Calu3 (cell line): ENCODE measurements at regions not wholly inside any gene's neighbourhood (a gene's known extent, or its start where the extent isn't known, plus 50 kb on each side); places are given as distances from the start of the nearest gene placed in this dataset.

Source experiments
- BruUV-seq: library from RNA; stranded (reverse); fragments of 400-500 nt; replicated peaks from 2 replicates; lab custom pipeline; 2021; lab: Mats Ljungman, UMichigan
- CTCF ChIA-PET: fragments of 300-600 bp; sonication (Branson Sonifier 250); formaldehyde crosslinking; loops from one replicate; lab custom pipeline; 2022; ENCODE audit warnings: antibody characterized with exemption; lab: Charles Lee
- DNase-seq: peaks from one replicate; pipeline ENCODE4 v3.0.0; 2022
- H3K27ac Mint-ChIP-seq: one replicate; pipeline ENCODE4 v1.8.0; 2022; ENCODE audit warnings: mixed read lengths; ENCODE audit not compliant: unreplicated experiment
- H3K27me3 Mint-ChIP-seq: one replicate; pipeline ENCODE4 v1.8.0; 2022; ENCODE audit warnings: mixed read lengths; ENCODE audit not compliant: unreplicated experiment
- H3K36me3 Mint-ChIP-seq: one replicate; pipeline ENCODE4 v1.8.0; 2022; ENCODE audit warnings: mild to moderate bottlenecking, moderate library complexity, mixed read lengths; ENCODE audit not compliant: insufficient read depth, unreplicated experiment
- H3K4me1 Mint-ChIP-seq: one replicate; pipeline ENCODE4 v1.8.0; 2022; ENCODE audit warnings: mild to moderate bottlenecking, low read depth, mixed read lengths; ENCODE audit not compliant: unreplicated experiment
- H3K4me3 Mint-ChIP-seq: one replicate; pipeline ENCODE4 v1.8.0; 2022; ENCODE audit warnings: mild to moderate bottlenecking, low read depth, moderate library complexity, mixed read lengths; ENCODE audit not compliant: unreplicated experiment
- H3K9me3 Mint-ChIP-seq: one replicate; pipeline ENCODE4 v1.8.0; 2022; ENCODE audit warnings: low read depth, mixed read lengths; ENCODE audit not compliant: unreplicated experiment
- CTCF ChIP-seq: fragments of 200-600 bp; IDR thresholded peaks from one replicate; pipeline ENCODE4 v1.8.0; 2022; ENCODE audit warnings: antibody characterized with exemption; ENCODE audit not compliant: unreplicated experiment
- intact Hi-C: fragments of 100-400 bp; cut with micrococcal nuclease; formaldehyde crosslinking; loops from one replicate; pipeline ENCODE4 v1.10.0; 2022; ENCODE audit not compliant: unreplicated experiment

GRCh38 chr7:124443762-124444161 lies 321.8 kb downstream of the GPR37 start:
- H3K27ac Mint-ChIP-seq: no peak overlapping the region
- TF ChIP-seq CTCF: no peak
- no peaks in the 10 kb centered on the region for H3K36me3 Mint-ChIP-seq
- CTCF ChIA-PET: no interaction called here
- H3K27me3 Mint-ChIP-seq: no peaks in the 10 kb centered on the region
- no peak overlapping the region for H3K4me3 Mint-ChIP-seq
- no peaks in the 10 kb centered on the region for H3K9me3 Mint-ChIP-seq
- BruUV-seq: no TSS peak
- H3K4me1 Mint-ChIP-seq: no peaks in the 10 kb centered on the region
- intact Hi-C loops: no loop called here
- no peak for DNase-seq

GRCh38 chr7:124440081-124440480 lies 325.5 kb downstream of the GPR37 start:
- DNase-seq: no peak
- CTCF ChIA-PET: no interaction called here
- no peaks in the 10 kb centered on the region for H3K27me3 Mint-ChIP-seq
- H3K4me1 Mint-ChIP-seq: no peaks in the 10 kb centered on the region
- no peaks in the 10 kb centered on the region for H3K9me3 Mint-ChIP-seq
- no peak for TF ChIP-seq CTCF
- no peak overlapping the region for H3K4me3 Mint-ChIP-seq
- H3K27ac Mint-ChIP-seq: no peak overlapping the region
- BruUV-seq: no TSS peak
- no peaks in the 10 kb centered on the region for H3K36me3 Mint-ChIP-seq
- intact Hi-C loops: no loop called here

GRCh38 chr7:124432009-124432578 lies 333.5 kb downstream of the GPR37 start:
- Mint-ChIP-seq H3K9me3 (no peaks in the 10 kb centered on the region), H3K27ac (no peak overlapping the region), H3K4me3 (no peak overlapping the region), H3K4me1 (peaks cover 5% of the 10 kb centered on the region), H3K36me3 (no peaks in the 10 kb centered on the region), H3K27me3 (no peaks in the 10 kb centered on the region)
- intact Hi-C loops: no loop called here
- TF ChIP-seq CTCF: no peak
- CTCF ChIA-PET: no interaction called here
- no TSS peak for BruUV-seq
- no peak for DNase-seq

- no peak for TF ChIP-seq CTCF
- no peaks in the 10 kb centered on the region for H3K9me3 Mint-ChIP-seq
- no peak overlapping the region for H3K27ac Mint-ChIP-seq
- no peaks in the 10 kb centered on the region for H3K36me3 Mint-ChIP-seq
- BruUV-seq: no TSS peak
- H3K4me1 Mint-ChIP-seq: peaks cover 5% of the 10 kb centered on the region
- DNase-seq: peak; percentile 49
- H3K4me3 Mint-ChIP-seq: no peak overlapping the region
- CTCF ChIA-PET: no interaction called here
- H3K27me3 Mint-ChIP-seq: no peaks in the 10 kb centered on the region
- intact Hi-C loops: no loop called here
Observed at GRCh38 chr7:124429923-124430322, 335.7 kb downstream of the GPR37 start.
